Immature natural killer cell (primary cell): ENCODE measurements at regions not wholly inside any gene's neighbourhood (a gene's known extent, or its start where the extent isn't known, plus 50 kb on each side); places are given as distances from the start of the nearest gene placed in this dataset.
A peak's percentile ranks its signal among the peaks of the same experiment; 100 is the strongest.
"Not testable (repeated sequence)": the region's sequence is repeated elsewhere in the genome, so short reads cannot be mapped to it uniquely, and the experiment has no call there.

Experiments
- DNase-seq, 3 donors: peaks; one replicate each; pipeline ENCODE4 v3.0.0; 2022; ENCODE audit warnings: mixed read lengths in 1 of 3
- H3K27ac Mint-ChIP-seq, 6 donors: one replicate each; pipeline ENCODE4 v1.8.0; 2020; ENCODE audit warnings: mixed read lengths in 6 of 6, mild to moderate bottlenecking in 5 of 6, inconsistent platforms in 4 of 6, moderate library complexity in 3 of 6
- H3K27me3 Mint-ChIP-seq, 3 donors: one replicate each; pipeline ENCODE4 v1.8.0; 2020 to 2021; ENCODE audit warnings: low read depth in 3 of 3, mild to moderate bottlenecking in 3 of 3, mixed read lengths in 3 of 3, moderate library complexity in 3 of 3, inconsistent platforms in 1 of 3
- H3K36me3 Mint-ChIP-seq, 3 donors: one replicate each; pipeline ENCODE4 v1.8.0; 2020; ENCODE audit warnings: mixed read lengths in 3 of 3, inconsistent platforms in 2 of 3, mild to moderate bottlenecking in 2 of 3
- H3K4me1 Mint-ChIP-seq, 2 donors: one replicate each; pipeline ENCODE4 v1.8.0; 2020; ENCODE audit warnings: inconsistent platforms in 2 of 2, mild to moderate bottlenecking in 2 of 2, mixed read lengths in 2 of 2, moderate library complexity in 1 of 2
- H3K4me3 Mint-ChIP-seq, 5 donors: one replicate each; pipeline ENCODE4 v1.8.0; 2020; ENCODE audit warnings: mild to moderate bottlenecking in 5 of 5, mixed read lengths in 5 of 5, inconsistent platforms in 3 of 5, moderate library complexity in 3 of 5
- H3K9me3 Mint-ChIP-seq, 6 donors: one replicate each; pipeline ENCODE4 v1.8.0; 2020; ENCODE audit warnings: mild to moderate bottlenecking in 6 of 6, mixed read lengths in 6 of 6, inconsistent platforms in 4 of 6, moderate library complexity in 3 of 6

GRCh38 chr1:101496109-101496508 is 259.3 kb downstream of the S1PR1 start:
- no peak overlapping the region for H3K4me3 Mint-ChIP-seq
- peaks cover 0 to 5% (median 0%) of the 10 kb centered on the region in 6 donors for H3K9me3 Mint-ChIP-seq
- H3K36me3 Mint-ChIP-seq, result no peaks in the 10 kb centered on the region
- H3K4me1 Mint-ChIP-seq, result no peaks in the 10 kb centered on the region
- H3K27ac Mint-ChIP-seq, result no peak overlapping the region
- DNase-seq, result no peak
- peaks cover 0 to 7% (median 1%) of the 10 kb centered on the region in 3 donors for H3K27me3 Mint-ChIP-seq

DNA sequence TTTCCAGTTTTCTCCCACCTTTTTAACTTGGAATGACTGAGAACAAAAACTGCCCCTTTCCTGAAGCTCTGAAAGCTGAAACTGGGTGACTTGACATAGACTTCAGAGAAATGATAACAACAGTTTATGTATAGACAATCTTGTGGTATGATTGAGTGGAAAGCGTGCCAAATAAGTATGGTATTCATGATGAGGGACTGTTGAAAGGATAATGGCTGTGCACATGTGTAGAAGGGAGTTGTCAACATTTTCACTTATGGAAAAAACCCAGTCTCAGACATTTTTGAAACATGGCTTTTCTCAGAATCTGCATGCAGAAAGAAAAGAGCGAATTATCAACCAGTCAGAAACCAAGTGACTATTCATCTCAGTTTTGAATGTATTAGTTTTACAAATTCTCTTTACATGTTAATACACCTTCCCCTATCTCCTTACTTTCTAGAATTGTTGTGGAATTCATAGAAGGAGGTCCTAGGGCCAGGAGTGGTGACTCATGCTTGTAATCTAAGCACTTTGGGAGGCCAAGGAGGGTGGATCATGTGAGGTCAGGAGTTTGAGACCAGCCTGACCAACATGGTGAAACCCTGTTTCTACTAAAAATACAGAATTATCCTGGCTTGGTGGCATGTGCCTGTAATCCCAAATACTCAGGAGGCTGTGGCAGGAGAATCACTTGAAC is 261.2 kb downstream of the S1PR1 start:
- H3K4me1 Mint-ChIP-seq, result no peaks in the 10 kb centered on the region
- H3K4me3 Mint-ChIP-seq, result no peak overlapping the region
- no peak for DNase-seq
- H3K27me3 Mint-ChIP-seq, result peaks cover 0 to 2% (median 0%) of the 10 kb centered on the region in 3 donors
- H3K27ac Mint-ChIP-seq, result no peak overlapping the region
- no peaks in the 10 kb centered on the region for H3K9me3 Mint-ChIP-seq
- no peaks in the 10 kb centered on the region for H3K36me3 Mint-ChIP-seq

DNA sequence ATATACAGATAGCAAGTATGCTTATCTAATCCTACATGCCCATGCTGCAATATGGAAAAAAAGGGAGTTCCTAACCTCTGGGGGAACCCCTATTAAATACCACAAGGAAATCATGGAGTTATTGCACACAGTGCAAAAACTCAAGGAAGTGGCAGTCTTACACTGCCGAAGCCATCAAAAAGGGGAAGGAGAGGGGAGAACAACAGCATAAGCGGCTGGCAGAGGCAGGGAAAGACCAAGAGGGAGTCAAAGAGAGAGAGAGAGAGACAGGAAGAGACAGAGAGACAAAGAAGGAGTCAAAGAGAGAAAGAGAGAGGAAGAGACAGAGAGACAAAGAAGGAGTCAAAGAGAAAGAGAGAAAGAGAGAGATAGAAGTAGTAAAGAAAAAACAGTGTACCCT is 267.3 kb downstream of the S1PR1 start:
- not testable (repeated sequence) for H3K27me3 Mint-ChIP-seq, H3K4me1 Mint-ChIP-seq, DNase-seq, H3K36me3 Mint-ChIP-seq, H3K9me3 Mint-ChIP-seq, H3K27ac Mint-ChIP-seq, H3K4me3 Mint-ChIP-seq

DNA sequence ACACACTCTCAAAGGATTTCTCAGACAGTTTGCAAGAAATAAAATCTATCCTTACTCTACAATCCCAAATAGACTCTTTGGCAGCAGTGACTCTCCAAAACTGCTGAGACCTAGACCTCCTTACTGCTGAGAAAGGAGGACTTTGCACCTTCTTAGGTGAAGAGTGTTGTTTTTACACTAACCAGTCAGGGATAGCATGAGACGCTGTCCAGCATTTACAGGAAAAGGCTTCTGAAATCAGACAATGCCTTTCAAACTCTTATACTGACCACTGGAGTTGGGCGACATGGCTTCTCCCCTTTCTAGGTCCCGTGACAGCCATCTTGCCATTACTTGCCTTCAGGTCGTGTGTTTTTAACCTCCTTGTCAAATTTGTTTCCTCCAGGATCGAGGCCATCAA is 268.4 kb downstream of the S1PR1 start:
- H3K4me3 Mint-ChIP-seq, H3K9me3 Mint-ChIP-seq, H3K27ac Mint-ChIP-seq, H3K4me1 Mint-ChIP-seq, H3K36me3 Mint-ChIP-seq, H3K27me3 Mint-ChIP-seq, DNase-seq: not testable (repeated sequence)

- Mint-ChIP-seq H3K27ac (no peak overlapping the region), H3K36me3 (no peaks in the 10 kb centered on the region), H3K4me1 (no peaks in the 10 kb centered on the region), H3K4me3 (no peak overlapping the region), H3K9me3 (no peaks in the 10 kb centered on the region), H3K27me3 (peaks cover 0 to 7% (median 2%) of the 10 kb centered on the region in 3 donors)
- peak; percentile 25 to 45 (median 34) for DNase-seq
Measured at GRCh38 chr1:101506541-101507164, 269.8 kb downstream of the S1PR1 start.

GRCh38 chr1:101507547-101507971 is 270.7 kb downstream of the S1PR1 start:
- no peaks in the 10 kb centered on the region for H3K36me3 Mint-ChIP-seq
- no peak overlapping the region for H3K27ac Mint-ChIP-seq
- peaks cover under 1 to 7% (median 5%) of the 10 kb centered on the region in 3 donors for H3K27me3 Mint-ChIP-seq
- no peaks in the 10 kb centered on the region for H3K4me1 Mint-ChIP-seq
- no peak overlapping the region for H3K4me3 Mint-ChIP-seq
- H3K9me3 Mint-ChIP-seq, result no peaks in the 10 kb centered on the region
- DNase-seq, result no peak

DNA sequence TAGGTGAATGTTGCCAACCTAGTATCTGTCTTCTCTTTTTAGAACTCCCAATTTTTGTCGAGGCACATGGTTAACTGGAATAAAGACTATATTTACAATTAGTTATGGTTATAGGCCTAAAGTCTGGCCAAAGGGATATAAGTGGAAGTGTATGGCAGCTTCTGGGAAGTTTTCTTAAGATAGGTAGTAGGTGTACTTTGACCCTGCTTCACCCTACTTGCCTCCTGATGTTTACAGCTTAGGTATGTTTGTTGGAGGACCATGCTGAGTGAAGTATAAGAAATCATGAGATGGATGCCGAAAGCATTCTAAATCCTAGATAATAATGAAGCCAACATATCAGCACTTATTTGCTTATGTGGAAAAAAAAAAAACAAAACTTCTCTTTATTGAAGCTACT is 272.1 kb downstream of the S1PR1 start:
- H3K4me1 Mint-ChIP-seq, result no peaks in the 10 kb centered on the region
- no peak for DNase-seq
- peaks cover 0 to 2% (median 0%) of the 10 kb centered on the region in 6 donors for H3K9me3 Mint-ChIP-seq
- H3K27me3 Mint-ChIP-seq, result peaks cover 2 to 8% (median 8%) of the 10 kb centered on the region in 3 donors
- H3K36me3 Mint-ChIP-seq, result no peaks in the 10 kb centered on the region
- H3K4me3 Mint-ChIP-seq, result no peak overlapping the region
- H3K27ac Mint-ChIP-seq, result no peak overlapping the region

DNA sequence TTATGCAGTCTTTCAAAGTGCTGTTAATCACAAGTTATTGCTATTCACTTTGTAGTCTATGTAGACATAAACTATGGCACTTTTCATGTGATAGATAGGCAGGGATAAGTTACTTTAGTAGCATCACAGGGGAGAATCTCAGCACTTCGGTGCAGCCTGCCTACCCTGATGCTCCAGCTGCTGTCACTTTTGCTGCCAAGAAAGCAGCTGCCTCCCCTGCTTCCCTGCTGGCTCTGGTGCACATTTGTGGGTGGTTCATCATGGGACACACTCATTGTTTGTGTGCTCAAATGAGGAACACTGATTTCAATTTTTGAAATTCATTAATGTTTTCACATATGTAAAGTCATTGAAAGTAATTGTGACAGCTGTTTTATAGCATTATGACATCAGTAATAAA is 272.6 kb downstream of the S1PR1 start:
- H3K27me3 Mint-ChIP-seq, result peaks cover 2 to 8% (median 8%) of the 10 kb centered on the region in 3 donors
- no peaks in the 10 kb centered on the region for H3K4me1 Mint-ChIP-seq
- DNase-seq, result no peak
- H3K27ac Mint-ChIP-seq, result no peak overlapping the region
- H3K36me3 Mint-ChIP-seq, result no peaks in the 10 kb centered on the region
- no peak overlapping the region for H3K4me3 Mint-ChIP-seq
- peaks cover 0 to 2% (median 0%) of the 10 kb centered on the region in 6 donors for H3K9me3 Mint-ChIP-seq

GRCh38 chr1:101511202-101511891 is 274.5 kb downstream of the S1PR1 start:
- H3K9me3 Mint-ChIP-seq, result peaks cover 0 to 2% (median 0%) of the 10 kb centered on the region in 6 donors
- no peaks in the 10 kb centered on the region for H3K36me3 Mint-ChIP-seq
- no peaks in the 10 kb centered on the region for H3K4me1 Mint-ChIP-seq
- H3K27ac Mint-ChIP-seq, result no peak overlapping the region
- no peak overlapping the region for H3K4me3 Mint-ChIP-seq
- DNase-seq, result no peak
- peaks cover 2 to 8% (median 8%) of the 10 kb centered on the region in 3 donors for H3K27me3 Mint-ChIP-seq

- H3K36me3 Mint-ChIP-seq, result no peaks in the 10 kb centered on the region
- peaks cover 9 to 10% of the 10 kb centered on the region in 2 donors for H3K4me1 Mint-ChIP-seq
- H3K4me3 Mint-ChIP-seq, result no peak overlapping the region
- peaks cover 0 to 5% (median 0%) of the 10 kb centered on the region in 6 donors for H3K9me3 Mint-ChIP-seq
- peaks cover 1 to 8% (median 2%) of the 10 kb centered on the region in 3 donors for H3K27me3 Mint-ChIP-seq
- peak; percentile 3 to 33 (median 20) for DNase-seq
- no peak overlapping the region for H3K27ac Mint-ChIP-seq
Measured at GRCh38 chr1:101520302-101520701, 283.5 kb downstream of the S1PR1 start.

GRCh38 chr1:101522486-101522885 is 285.7 kb downstream of the S1PR1 start:
- H3K36me3 Mint-ChIP-seq, result no peaks in the 10 kb centered on the region
- H3K27me3 Mint-ChIP-seq, result peaks cover 1 to 8% (median 2%) of the 10 kb centered on the region in 3 donors
- H3K4me1 Mint-ChIP-seq, result peaks cover 9 to 10% of the 10 kb centered on the region in 2 donors
- DNase-seq, result no peak
- H3K27ac Mint-ChIP-seq, result no peak overlapping the region
- no peak overlapping the region for H3K4me3 Mint-ChIP-seq
- H3K9me3 Mint-ChIP-seq, result peaks cover 0 to 5% (median 0%) of the 10 kb centered on the region in 6 donors

DNA sequence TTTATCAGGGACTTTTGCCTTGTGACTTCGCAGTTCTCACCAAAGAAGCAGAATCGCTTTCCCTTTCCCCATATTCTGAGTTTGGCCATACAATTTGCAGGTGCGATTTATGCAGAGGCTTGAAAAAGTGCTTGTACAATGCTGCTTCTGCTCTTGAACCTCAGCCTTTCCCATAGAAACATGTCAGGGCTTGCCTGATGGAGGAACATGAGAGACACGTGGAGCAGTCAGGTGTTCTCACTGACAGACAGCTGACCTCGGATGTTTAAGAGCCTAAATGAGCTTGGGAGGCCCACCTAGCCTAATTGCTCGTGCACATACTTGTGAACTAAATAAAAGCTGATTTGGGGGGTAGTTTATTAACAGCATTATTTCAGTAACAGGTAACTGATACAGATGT is 290.0 kb downstream of the S1PR1 start:
- H3K9me3 Mint-ChIP-seq, result no peaks in the 10 kb centered on the region
- peaks cover 0 to 14% (median 3%) of the 10 kb centered on the region in 3 donors for H3K27me3 Mint-ChIP-seq
- no peak overlapping the region for H3K4me3 Mint-ChIP-seq
- DNase-seq, result no peak
- no peak overlapping the region for H3K27ac Mint-ChIP-seq
- H3K36me3 Mint-ChIP-seq, result no peaks in the 10 kb centered on the region
- peaks cover 9 to 10% of the 10 kb centered on the region in 2 donors for H3K4me1 Mint-ChIP-seq

DNA sequence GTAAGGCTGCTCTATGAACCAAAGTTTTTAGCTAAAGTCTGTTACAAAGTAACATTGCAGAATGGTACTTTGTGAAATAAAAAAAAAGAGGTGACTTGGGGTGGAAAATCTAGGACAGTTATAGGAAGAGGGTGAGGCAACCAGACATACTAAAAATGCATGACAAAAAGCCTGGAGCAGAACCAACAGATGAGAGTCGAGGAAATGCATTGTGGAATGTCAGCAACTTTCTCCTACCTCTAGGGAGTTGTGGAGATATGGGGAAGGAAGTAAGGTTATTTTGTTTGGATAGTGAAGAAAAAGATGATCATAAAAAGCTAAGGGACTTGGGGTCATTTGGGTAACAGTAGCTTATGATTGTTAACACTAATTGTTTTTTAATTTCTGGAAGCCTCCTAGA is 295.6 kb downstream of the S1PR1 start:
- Mint-ChIP-seq H3K27me3 (peaks cover 0 to 20% (median 8%) of the 10 kb centered on the region in 3 donors), H3K36me3 (no peaks in the 10 kb centered on the region), H3K4me3 (no peak overlapping the region), H3K4me1 (no peaks in the 10 kb centered on the region), H3K9me3 (no peaks in the 10 kb centered on the region), H3K27ac (no peak overlapping the region)
- no peak for DNase-seq

DNA sequence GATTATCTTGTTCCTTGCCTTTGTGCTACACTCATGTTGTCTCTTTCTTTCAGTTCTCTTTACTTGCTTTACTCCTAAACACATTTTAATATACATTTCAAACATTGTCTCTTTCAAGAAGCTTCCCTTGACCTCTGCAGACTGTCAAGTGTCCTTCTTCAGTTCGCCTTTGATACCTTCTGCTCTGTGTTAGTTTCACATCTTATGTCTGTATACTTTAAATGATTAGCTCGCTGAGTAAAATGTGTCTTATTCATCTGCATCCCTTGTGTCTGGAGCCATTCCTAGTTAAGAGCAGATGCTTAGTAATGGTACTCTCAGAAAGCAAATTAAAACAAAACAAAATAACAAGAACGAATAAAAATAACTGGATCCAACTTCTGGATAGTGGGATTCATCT is 303.3 kb downstream of the S1PR1 start:
- no peak overlapping the region for H3K4me3 Mint-ChIP-seq
- no peaks in the 10 kb centered on the region for H3K9me3 Mint-ChIP-seq
- no peak for DNase-seq
- H3K27me3 Mint-ChIP-seq, result peaks cover 4 to 11% (median 10%) of the 10 kb centered on the region in 3 donors
- no peaks in the 10 kb centered on the region for H3K36me3 Mint-ChIP-seq
- H3K27ac Mint-ChIP-seq, result no peak overlapping the region
- H3K4me1 Mint-ChIP-seq, result no peaks in the 10 kb centered on the region
